CD4-positive, alpha-beta T cell treated with Interferon gamma for 1 hour (primary cell): ENCODE measurements at regions not wholly inside any gene's neighbourhood (a gene's known extent, or its start where the extent isn't known, plus 50 kb on each side); places are given as distances from the start of the nearest gene placed in this dataset.
"Not testable (repeated sequence)": the region's sequence is repeated elsewhere in the genome, so short reads cannot be mapped to it uniquely, and the experiment has no call there.

Experiments
- DNase-seq: peaks from one replicate; pipeline ENCODE4 v3.0.0-alpha.2; 2020

DNA sequence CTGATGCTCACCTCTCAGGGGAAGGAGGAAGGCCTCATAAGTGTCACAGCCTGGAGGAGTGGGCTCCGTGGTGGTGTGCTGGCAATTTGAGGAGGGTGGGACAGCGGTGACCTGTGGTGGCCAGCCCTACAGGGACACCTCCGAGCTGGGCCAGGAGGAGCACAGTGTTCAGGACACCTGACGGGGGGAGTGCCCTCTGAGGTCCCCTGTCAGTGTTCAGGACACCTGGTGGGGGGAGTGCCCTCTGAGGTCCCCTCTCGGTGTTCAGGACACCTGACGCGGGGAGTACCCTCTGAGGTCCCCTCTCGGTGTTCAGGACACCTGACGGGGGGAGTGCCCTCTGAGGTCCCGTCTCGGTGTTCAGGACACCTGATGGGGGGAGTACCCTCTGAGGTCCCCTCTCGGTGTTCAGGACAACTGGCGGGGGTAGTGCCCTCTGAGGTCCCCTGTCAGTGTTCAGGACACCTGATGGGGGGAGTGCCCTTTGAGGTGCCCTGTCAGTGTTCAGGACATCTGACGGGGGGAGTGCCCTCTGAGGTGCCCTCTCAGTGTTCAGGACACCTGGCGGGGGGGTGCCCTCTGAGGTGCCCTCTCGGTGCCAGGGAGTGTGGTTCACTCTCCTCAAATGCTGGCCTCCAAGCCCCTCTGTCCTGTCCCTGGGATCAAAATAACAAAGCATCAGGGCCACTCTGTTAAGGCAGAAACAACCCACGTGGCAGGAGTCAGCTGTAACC lies 73.4 kb upstream of the ZNF469 start:
- DNase-seq, result no peak

DNA sequence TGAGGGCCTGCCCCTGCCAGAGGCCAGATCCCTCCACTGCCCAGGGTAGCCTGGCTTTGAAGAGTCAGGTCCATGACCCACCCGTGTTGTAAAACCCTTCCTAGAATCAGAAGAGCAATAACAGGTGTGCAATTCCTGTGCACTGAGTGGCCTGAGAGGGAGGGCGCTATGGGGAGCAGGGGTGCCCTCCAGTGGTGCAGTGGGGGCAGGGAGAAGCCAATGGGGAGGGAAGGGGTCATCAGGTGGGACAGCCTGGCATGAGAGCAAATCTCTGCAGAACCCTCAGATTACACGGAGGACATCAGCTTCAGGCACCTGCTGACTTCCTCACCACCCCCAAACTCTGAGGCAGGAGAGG lies 72.9 kb upstream of the ZNF469 start:
- no peak for DNase-seq

DNA sequence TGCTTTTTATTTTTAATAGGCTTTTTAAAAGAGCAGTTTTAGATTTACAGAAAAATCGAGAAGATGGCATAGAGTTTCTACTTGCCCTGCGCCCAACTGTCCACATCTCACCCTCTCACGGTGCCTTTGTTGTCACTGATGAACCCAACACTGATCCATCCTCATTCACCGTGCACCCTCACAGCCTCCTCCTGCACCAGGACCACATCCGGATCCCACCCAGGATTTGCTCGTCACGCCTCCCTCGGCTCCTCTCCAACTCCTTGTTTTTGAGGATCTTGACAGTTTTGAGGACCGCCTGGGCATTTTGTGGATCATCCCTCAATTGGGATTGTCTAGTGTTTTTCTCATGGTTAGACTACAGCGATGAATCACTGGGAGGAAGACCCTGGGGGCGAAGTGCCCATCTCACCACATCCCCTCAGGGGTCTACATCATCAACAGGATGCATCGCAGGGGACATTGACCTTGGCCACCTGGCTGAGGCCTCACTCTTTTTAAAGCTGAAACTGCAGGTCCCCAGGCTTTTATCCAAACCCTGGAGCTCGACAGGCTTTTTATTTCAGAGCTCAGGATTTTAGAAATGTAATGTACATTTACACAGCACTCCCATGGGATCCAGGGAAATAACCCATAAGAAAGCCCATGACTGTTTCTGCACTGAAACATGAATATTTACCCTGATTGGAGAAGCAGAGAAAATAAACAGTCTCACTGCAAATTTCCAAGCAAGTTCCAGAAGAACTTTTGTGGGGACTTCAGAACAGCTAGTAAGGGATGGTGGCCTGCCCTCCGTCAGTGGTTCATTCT lies 71.8 kb upstream of the ZNF469 start:
- no peak for DNase-seq

DNA sequence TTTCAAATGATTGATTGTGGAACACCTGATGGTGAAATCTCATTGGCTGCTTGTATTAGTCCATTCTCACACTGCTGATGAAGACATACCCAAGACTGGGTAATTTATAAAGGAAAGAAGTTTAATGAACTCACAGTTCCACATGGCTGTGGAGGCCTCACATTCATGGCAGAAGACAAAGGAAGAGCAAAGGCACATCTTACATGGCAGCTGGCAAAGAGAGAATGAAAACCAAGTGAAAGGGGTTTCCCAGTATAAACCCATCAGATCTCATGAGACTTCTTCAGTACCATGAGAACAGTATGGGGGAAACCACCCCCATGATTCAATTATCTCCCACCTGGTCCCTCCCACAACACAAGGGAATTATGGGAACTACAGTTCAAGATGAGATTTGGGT lies 70.9 kb upstream of the ZNF469 start:
- not testable (repeated sequence) for DNase-seq

DNA sequence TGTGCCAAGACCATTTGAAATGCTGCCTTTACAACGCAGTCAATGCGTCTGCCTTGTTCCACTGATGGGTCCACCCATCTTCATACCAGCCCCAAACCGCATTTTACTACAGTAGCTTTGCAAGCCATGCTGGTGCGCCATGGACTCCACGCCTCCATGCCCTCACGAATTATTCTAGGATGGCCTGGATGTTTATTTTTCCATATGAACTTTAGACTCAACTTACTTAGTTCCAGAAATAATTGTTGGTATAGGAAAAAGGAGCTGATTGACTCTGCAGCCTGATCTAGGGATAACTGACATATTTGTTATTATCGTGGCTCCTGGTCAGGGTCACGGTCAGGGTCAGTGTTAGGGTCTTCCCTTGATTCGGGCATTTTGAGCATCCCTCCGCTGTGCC lies 70.0 kb upstream of the ZNF469 start:
- no peak for DNase-seq

DNA sequence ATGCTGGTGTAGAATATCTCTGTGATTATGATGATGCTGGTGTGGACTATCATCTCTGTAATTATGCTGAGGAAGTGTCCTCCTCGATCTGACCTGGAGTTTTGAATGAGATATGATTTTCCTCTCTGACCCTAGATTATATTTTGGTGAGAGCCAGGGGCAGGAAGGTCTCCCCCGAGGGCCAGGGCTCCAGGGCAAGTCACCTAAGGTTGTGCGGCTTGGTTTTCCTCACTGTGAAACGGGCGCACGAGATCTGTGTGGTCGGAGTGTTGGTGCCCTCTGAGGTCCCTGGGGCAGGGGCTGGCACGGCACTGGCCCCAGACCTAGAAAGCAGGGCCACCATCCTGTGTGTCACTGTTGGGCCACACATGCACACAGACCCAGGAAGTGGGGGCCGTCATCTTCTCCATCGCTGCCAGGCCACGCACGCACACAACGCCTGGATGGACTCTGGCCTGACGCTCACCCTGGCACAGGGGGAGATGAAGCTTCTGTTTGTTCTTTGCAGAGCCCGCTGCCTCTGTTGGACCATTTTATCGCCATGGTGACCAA lies 67.7 kb upstream of the ZNF469 start:
- no peak for DNase-seq

DNA sequence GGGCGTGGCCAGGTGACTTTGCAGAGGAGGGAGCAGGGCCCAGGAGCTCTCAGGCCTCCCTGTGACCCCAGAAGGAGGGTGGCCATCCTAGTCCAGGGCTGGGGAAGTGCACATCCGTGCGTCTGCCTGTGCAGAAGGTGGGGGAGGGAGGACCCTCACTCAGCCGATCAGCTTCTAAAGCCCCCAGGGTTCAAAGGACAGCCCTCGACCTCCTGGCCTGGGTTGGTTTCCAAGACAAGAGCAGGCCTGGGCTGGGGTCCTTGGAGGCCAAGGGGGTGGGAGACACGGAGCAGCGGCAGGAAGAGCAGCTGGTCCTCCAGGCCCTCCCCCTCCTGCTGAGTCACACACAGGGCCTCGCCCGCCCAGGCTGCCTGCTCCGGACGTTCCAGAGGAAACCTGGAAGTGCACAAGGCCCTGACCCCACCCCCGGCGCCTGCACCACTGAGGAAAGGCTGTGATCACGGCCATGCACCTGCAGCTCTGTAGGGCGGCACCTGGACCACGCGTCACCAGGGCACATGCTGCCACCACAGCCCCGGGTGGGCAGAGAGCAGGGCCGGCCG lies 67.1 kb upstream of the ZNF469 start:
- no peak for DNase-seq

DNA sequence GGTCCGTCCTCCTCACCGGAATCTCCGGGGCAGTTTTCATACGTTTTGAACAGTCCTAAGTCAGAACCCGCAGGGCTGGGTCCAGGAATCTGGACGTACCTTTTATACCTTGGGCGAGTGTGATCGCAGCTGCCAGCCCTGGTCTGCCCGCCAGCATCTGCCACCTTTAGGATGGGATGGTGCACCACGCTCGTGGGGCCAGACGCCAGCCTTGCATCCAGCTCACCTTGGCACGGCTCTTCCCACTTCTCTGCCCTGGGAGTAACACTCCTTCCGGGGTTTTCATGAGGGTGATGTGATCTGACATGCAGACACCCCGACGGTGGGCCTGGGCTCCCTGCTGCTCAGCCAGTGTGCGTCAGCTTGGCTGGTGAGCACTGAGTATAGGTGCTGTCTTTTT lies 66.6 kb upstream of the ZNF469 start:
- DNase-seq, result no peak

DNA sequence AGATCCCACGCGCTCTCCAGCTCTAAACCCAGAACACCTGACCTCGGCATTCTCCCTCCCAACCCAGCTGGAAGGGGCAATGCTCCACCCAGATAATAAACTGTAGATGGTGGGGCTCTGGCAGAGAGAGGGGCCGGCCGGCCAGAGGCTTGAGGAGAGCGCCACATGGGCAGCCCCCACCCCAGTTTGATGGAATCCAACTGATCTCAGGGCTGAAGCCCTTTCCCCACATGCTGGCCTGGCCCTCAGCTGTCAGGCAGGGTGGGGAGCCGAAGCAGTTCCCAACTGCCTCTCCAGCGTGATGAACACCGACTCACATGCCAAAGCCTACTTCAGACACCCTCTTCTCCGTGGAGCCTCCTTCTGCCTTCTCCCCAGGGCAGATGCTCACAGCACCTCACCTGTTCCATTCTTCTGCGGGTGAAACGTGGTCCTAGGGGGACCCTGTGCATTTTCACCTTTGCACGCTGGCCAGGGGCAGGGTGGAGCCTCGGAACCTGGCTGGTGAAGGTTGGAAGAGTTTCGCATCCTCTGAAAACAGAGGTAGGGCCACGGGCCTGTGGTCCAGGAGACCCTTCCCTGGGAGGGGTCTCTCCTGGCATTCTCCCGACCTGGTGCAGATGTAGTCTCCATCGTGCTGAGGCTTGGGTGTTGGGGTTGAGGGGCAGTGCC lies 65.7 kb upstream of the ZNF469 start:
- DNase-seq, result no peak

DNA sequence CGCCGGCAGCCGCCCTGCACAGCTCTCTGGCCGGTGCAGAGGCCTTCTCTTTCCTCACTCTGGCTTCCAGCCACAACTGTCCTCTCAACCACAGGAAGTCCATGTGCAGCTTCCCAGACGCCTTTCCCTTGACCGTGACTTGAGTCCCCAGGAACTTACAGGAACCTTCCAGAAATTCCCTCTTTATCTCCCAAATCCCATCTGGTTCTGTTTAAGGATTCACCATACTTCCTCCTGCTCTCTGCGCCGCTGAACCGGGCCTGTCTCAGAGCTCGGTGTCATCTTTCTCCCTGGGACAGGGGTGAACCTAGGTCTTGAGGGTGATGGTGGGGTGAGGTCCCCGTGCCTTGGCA lies 65.2 kb upstream of the ZNF469 start:
- no peak for DNase-seq

DNA sequence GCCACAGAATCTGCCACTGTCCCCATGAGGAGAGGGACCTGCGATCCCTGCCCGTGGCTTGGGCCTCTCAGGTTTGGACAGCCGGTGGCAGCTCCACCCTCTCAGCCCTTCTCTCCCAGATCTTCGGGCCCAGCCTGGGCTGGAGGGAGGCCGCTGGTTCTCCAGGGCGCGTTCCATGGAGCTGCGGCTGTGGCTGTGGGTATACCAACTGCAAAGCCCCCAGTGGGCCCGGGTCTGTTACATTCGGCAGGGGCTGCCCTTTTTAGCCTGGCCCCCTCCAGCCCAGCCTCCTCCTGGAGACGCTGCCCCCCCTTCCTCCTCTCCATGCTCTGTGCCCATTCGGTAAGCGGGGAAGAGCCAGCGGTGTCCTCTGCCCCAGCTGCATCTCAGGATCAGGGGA lies 64.7 kb upstream of the ZNF469 start:
- DNase-seq, result no peak

DNA sequence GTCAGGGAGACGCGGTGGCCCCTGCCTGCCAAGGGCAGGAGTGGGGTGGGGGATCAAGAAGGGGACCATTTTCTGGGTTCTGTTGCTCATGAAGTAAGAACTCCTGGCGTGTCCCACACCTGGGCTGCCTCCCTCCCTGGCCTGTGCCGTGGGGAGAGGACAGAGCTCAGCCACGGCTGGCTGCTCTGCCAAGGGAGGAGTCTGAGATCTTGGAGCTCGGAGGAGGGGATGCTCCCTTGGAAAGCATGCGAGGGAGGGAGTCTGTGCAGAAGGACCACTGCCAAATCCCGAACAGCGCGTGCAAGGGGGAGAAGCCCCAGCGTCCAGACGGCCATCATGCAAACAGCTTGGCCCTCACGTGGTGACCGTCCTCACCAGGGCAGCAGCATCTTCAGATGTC lies 64.2 kb upstream of the ZNF469 start:
- DNase-seq, result no peak

DNA sequence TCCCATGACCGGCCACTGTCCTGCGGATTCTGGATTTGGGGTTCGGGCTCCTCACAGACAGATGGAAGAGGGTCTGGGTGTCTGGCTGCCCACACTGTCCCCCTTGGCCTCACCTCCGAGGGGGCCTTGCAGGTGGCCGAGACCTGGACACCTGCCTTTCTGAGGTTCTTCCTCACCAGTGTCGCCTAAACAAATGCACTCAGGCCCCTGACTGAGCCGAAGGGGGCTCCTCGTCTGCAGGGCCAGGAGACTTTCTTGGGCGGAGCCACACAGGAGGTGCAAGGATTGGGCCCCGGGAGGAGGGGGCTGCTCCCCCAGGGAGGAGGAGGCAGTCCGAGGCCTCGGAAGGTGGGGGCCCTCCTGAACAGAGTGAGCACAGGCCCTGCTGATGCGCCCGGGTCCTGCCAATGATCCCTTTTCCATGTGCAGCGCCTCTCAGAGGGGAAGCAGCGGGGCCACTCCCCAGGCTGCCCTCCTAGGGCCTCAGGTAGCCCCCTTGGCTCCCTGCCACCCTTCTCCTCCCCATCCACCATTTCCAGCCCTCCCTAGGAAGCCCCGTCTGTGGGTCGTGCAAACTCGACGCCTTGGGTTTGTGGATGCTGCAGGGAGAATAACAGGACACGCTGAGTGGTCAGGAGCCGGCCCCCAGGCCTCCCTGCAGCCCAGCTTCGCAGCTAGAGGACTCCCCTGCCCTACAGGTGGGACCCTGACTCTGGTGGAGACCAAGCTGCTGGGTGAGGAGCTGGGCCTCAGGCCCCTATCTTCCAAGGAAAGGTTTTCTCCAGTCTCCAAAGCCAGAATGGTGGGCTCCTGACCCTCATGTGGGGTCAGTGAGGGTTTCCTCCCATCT lies 63.4 kb upstream of the ZNF469 start:
- DNase-seq, result no peak

DNA sequence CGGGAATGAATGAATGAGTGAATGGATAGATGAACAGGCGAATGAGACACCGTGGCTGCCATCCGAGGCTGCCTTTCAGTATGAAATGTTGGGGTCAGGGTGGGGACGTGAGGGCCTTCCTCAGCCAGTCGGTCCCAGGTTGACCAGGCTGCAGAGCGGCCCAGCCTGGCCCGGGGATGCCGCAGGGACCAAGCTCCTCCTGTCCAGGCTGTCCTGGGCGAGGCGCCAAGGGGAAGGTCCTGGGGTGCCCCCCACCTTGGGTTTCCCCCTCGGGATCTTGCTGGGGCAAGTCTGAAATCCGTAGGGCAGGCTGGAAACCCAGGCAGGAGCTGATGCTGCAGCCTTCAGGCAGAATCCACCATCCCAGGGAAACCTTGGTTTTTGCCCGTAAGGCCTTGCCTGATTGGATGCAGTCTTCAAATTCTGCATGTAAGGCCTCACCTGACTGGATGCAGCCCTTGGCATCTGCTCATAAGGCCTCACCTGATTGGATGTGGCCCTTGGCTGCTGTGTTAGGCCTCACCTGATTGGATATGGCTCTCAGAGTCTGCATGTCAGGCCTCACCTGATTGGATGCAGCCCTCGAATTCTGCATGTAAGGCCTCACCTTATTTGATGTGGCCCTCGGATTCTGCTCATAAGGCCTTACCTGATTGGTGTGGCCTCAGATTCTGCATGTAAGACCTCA lies 61.7 kb upstream of the ZNF469 start:
- no peak for DNase-seq

DNA sequence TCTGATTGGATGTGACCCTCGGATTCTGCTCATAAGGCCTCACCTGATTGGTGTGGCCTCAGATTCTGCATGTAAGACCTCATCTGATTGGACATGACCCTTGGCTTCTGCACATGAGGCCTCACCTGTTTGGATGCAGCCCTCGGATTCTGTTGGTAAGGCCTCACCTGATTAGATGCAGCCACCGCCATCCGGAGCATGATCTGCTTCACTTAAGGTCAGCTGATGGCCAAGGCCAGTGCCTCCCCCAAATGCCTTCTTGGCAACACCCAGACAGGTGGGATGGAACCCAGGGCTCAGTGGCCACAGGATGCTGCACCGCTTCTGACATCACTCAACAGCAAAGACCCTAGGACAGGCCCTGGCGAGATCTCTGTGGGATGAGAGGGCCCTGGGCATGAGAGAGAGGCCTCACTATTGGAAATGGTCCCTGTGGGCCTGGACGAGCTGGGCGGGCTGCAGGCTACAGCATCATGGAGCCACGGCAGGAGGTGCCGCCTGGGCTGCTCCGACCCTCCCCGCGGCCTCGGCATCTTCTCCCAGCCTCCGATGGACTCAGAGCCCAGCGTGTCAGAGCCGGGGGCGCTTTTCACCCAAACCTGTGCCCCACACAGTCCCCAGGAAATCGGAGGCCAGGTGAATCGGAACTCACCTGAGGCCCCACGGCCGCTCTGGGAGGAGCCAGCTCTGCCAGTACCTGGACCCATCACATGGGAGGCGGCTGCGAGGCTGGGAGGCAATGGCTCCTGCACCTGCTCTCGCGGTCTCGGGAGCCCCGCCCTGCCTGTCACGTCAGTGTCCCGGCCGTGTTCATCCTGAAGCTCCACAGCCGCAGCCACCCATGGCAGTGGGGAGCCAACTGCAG lies 60.9 kb upstream of the ZNF469 start:
- DNase-seq, result no peak

DNA sequence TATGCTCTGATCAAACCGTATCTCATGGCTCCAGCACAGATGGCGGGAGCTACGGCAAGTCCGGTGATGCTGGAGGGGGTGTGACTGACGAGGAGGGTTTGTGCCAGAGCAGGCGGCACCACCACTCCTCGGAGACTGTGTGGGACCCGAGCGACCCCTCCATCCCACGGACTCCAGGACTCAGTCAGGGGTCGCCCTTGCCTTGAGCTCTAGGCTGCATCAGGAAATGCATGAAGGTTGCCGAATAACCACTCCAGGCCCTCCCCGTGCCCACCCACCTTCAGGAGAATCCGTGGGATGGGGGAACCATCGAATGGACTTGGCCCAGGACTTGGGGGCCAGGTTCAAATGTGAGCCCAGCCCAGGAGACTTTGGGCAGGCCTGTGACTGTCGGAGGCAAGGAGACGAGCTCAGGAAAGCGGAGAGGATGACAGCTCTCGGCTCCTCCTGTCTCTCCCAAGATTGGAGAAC lies 60.2 kb upstream of the ZNF469 start:
- DNase-seq, result no peak

DNA sequence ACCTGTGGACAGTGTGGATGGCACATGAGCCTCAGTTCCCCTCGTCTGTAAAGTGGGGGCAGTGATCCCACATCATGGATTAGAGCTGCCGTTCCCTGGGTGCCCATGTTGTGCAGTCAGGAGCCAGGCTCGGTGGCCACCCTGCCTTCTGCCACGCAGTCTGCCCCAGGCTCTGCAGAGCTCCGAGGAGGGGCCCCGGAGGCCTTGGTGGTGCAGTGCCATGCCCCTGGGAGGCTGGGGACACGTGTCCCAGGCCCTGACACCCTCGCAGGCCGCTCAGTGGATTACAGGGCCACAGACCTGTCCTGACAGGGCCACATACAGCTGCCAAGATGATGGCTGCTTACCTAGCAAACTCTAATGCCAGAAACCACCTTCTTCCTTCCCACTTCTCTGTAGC lies 59.7 kb upstream of the ZNF469 start:
- no peak for DNase-seq

DNA sequence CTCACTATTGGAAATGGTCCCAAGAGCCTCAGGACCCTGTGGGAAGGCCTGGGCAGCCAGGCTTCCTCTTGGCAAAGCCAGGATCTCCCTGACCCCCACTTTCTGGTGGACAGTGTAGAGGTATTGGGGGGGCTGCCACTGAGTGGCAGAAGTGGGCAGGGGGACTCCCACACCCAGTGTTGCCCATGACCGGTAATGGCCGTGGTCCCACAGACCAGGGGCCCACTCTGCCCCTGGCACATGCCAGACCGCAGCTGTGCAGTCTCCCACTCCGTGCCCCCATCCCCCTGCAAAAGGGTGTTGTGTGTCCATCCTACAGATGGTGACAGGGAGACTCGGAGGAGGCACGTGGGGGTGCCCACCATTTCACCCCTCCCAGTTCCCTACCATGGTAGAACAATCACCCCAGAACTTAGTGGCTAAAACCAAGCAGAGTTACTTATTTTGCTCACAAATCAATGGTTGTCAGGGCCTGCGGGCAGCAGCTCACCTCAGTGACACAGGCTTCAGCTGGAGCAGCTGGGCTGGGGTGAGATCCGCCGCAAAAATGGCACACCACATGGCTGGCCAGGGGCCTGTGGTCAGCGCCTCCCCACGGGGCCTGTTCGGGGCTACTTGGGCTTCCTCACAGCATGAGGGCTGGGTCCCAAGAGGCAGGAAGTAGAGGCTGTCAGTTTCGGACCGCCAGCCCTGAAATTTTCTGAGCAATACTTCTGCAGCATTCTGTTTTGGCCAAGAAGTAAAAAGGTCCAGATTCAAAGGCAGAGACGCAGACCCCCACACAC lies 59.0 kb upstream of the ZNF469 start:
- DNase-seq, result no peak

DNA sequence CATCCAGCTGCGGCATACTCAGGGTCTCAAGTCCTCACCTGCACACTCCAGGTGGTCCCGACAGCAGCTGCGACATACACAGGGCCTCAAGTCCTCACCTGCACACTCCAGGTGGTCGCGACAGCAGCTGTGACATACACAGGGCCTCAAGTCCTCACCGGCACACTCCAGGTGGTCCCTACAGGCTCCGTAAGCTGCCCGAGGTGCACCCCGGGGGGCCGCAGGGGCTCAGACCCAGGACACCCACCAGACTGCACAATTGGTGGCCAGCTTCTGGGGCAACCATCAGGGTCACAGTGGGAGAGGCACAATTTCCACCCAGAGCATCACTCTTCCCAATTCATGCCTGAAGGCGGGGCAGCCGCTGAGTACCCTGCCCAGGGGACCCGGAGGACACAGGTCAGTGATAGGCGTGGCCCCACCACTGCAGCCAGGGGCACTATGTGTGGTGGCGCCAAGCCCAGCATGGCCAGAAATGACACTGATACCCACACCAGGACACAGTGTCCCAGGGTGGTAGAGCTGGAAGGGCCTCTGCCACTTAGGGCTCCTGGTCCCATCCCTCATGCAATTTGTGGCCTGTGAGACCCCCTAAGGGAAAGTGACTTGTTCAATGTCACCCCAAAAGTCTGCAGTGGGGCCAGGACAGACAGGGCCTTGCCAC lies 57.5 kb upstream of the ZNF469 start:
- DNase-seq, result no peak
